ENCODE measurements at regions not wholly inside any gene's neighbourhood (a gene's known extent, or its start where the extent isn't known, plus 50 kb on each side); places are given as distances from the start of the nearest gene placed in this dataset.

DNA sequence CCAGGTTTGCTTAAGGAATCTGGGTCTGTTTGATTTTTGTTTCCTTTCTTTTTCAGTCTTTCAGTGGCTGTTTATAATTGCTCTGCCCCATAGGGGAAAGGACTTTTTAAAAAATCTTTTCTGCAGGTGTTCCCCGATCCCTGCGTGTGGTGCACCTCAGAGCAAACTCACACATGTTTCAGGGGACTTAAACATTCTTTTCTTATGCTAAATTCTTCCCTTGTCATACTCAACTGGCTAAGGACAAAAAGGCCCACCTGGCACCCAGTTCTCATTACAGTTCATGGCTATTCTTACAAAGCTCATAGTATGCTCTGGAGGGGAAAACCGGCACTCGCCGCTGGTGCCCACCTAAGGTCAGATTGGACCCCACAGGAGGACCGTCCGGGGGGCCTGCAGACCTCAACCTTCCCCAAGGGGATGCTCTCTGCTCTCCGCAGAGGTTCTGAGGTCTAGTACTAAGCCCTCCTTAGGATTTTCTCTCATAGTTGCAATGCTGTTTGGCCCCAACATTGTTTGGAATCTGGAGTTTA is 220.3 kb downstream of the HGF start:
- ChIA-PET POLR2A (no interaction called here), CTCF (no interaction called here)
- Histone ChIP-seq H3K9ac (replicated peaks; ENCODE audit: extremely low read depth, insufficient read depth, low read length) (no peak overlapping the region), H3K4me3 (replicated peaks in 1 of 3; ENCODE audit: insufficient read depth in 1 of 3, low read depth in 1 of 3, low read length in 3 of 3) (no peak overlapping the region), H3K27ac (ENCODE audit: insufficient read depth, low read depth, low read length) (no peak overlapping the region), H4K20me1 (replicated peaks; ENCODE audit: control insufficient read depth, extremely low read depth, insufficient read depth, low read length) (no peaks in the 10 kb centered on the region), H3K9me1 (replicated peaks; ENCODE audit: control insufficient read depth, extremely low read depth, insufficient read depth, low read length) (no peaks in the 10 kb centered on the region), H3K9me3 (replicated peaks; ENCODE audit: control insufficient read depth, insufficient read depth, low read length) (no peaks in the 10 kb centered on the region), H3K4me1 (ENCODE audit: control insufficient read depth, extremely low read depth, insufficient read depth, low read length) (no peaks in the 10 kb centered on the region), H2AFZ (ENCODE audit: low read depth, low read length) (no peak overlapping the region), H3K79me2 (ENCODE audit: control insufficient read depth, insufficient read depth, low read length) (no peaks in the 10 kb centered on the region), H3K4me2 (ENCODE audit: insufficient read depth, low read length) (no peak overlapping the region), H3K27me3 (ENCODE audit: control insufficient read depth in 2 of 2, insufficient read depth in 2 of 2, low read length in 2 of 2) (no peaks in the 10 kb centered on the region), H3K36me3 (ENCODE audit: control insufficient read depth in 2 of 2, extremely low read depth in 1 of 2, insufficient read depth in 2 of 2, low read length in 2 of 2) (no peaks in the 10 kb centered on the region)
- FAIRE-seq (no peak), DNase-seq (ENCODE audit: low read depth, low spot score) (no peak)
- dilution Hi-C loops (cut with MboI; ENCODE audit: extremely low pct_ligation_motif_present, low sequenced_read_pairs) (no loop called here), intact Hi-C loops (cut with micrococcal nuclease) (no loop called here)
- BruUV-seq (replicated peaks): no TSS peak
- TF ChIP-seq, protein P1, sequence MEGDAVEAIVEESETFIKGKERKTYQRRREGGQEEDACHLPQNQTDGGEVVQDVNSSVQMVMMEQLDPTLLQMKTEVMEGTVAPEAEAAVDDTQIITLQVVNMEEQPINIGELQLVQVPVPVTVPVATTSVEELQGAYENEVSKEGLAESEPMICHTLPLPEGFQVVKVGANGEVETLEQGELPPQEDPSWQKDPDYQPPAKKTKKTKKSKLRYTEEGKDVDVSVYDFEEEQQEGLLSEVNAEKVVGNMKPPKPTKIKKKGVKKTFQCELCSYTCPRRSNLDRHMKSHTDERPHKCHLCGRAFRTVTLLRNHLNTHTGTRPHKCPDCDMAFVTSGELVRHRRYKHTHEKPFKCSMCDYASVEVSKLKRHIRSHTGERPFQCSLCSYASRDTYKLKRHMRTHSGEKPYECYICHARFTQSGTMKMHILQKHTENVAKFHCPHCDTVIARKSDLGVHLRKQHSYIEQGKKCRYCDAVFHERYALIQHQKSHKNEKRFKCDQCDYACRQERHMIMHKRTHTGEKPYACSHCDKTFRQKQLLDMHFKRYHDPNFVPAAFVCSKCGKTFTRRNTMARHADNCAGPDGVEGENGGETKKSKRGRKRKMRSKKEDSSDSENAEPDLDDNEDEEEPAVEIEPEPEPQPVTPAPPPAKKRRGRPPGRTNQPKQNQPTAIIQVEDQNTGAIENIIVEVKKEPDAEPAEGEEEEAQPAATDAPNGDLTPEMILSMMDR (IDR thresholded peaks at IDR 0.05; ENCODE audit: extremely low read depth in 1 of 2, insufficient read depth in 1 of 2, low read depth in 1 of 2, low read length in 2 of 2): no peak
- no peak for TF ChIP-seq GATA2 (IDR thresholded peaks at IDR 0.05; ENCODE audit: insufficient read depth, insufficient read length, low read depth, low read length)
- no peak for TF ChIP-seq EZH2 (IDR thresholded peaks at IDR 0.05; ENCODE audit: borderline replicate concordance, low read depth, low read length, severe bottlenecking)
- TF ChIP-seq POLR2AphosphoS5 (IDR thresholded peaks at IDR 0.05; ENCODE audit: insufficient read depth, low read depth, low read length): no peak
- no peak for TF ChIP-seq JUN (IDR thresholded peaks at IDR 0.05; ENCODE audit: borderline replicate concordance, insufficient read depth, insufficient read length, low read depth)
- TF ChIP-seq MYC (IDR thresholded peaks at IDR 0.05; ENCODE audit: low read depth, low read length): no peak
- no peak for TF ChIP-seq FOS (IDR thresholded peaks at IDR 0.05; ENCODE audit: borderline replicate concordance, insufficient read depth, low read length)
- TF ChIP-seq, protein P2, sequence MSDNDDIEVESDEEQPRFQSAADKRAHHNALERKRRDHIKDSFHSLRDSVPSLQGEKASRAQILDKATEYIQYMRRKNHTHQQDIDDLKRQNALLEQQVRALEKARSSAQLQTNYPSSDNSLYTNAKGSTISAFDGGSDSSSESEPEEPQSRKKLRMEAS (IDR thresholded peaks at IDR 0.05; ENCODE audit: insufficient read depth, insufficient read length): no peak
- no peak for TF ChIP-seq POLR2A (IDR thresholded peaks at IDR 0.05; ENCODE audit: low read depth, low read length)
